GM18870 (cell line): ENCODE measurements at regions not wholly inside any gene's neighbourhood (a gene's known extent, or its start where the extent isn't known, plus 50 kb on each side); places are given as distances from the start of the nearest gene placed in this dataset.

ENCODE experiments used
- ATAC-seq: cut with Tn5 transposase; IDR thresholded peaks from one replicate; pipeline ENCODE4 v1.9.1; 2021; ENCODE audit warnings: moderate library complexity; ENCODE audit not compliant: unreplicated experiment

DNA sequence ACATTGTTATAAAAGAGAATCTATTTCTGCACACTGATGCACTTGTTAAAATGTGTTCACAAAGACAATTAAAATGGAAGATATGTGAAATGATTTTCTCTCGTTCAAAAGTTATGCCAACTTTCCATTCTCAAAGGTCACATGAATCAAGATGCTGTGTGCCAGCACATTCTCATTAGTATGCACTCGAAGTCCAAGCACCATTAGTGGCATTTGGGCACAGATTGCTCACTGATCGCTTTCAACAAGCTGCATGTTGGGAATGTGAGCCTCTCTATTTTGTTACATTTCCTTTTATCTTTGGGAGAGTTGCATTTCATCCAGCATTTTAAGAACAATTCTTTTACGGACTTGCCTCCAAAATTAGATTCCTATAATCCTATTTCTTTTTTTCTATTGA is 398.9 kb downstream of the FBXO15 start:
- no peak for ATAC-seq

DNA sequence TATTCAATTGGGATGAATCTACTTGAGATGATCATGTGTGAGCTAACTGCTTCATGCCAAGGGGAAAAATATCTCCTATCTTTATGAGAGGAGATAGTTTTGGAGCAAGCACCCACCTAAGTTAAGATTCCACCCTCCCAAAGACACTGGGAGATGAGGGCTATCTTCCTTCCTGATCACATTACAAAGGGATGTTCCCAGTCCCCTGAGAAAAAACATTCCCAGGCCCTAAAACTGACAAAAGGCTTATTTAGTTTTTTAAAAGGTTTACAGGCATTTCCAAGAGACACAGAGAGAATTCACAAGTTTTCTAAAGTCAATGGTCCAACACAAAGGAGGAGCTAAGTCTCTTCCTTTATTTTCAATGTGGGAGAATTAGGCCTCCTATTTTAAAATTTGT is 401.5 kb downstream of the FBXO15 start:
- no peak for ATAC-seq

- no peak for ATAC-seq
Measured at GRCh38 chr18:73742957-73743356, 404.7 kb downstream of the FBXO15 start.

DNA sequence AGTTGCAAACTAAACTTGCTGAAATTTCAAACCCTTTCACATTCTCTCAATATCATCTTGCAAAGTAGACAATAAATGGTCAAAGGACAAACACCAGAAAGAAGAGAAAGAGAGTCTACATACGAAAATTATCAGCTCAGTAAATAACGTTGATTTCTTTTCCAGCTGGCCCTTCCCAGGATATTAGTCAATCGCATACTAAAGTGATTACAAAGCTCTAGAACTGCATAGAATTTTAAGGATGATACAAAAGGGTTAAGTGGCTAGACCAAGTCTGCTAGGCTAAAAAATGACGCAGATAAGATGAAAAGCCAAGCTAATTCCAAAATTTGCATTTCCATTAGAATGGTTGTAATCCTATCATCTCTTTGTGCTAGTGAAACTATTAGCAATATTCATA is 405.7 kb downstream of the FBXO15 start:
- ATAC-seq, result no peak

- no peak for ATAC-seq
Measured at GRCh38 chr18:73739098-73739497, 408.5 kb downstream of the FBXO15 start.

GRCh38 chr18:73737990-73738389 is 409.6 kb downstream of the FBXO15 start:
- ATAC-seq, result no peak

DNA sequence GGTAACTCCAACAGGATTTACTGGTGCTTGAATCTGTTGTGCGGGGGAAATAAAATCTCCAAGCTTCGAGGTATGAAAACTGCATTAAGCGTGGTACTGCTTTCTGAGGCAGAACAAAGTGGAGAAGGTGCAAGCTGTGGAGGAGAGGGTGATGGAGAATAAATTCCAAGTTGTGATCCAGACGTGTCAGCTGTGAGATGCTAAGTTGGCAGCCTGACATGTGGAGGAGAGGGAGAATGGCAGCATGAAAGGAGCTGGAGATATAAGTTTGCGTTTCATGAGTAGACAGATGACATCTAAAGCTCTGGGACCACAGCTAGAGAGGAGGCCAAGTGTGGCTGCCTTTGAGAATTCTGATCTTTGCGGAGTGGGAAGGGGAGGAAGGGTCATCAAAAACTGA is 411.8 kb downstream of the FBXO15 start:
- ATAC-seq, result no peak

- ATAC-seq, result no peak
Measured at GRCh38 chr18:73733806-73734314, 413.8 kb downstream of the FBXO15 start.

GRCh38 chr18:73733376-73733775 is 414.3 kb downstream of the FBXO15 start:
- no peak for ATAC-seq

- no peak for ATAC-seq
Measured at GRCh38 chr18:73728657-73729056, 419.0 kb downstream of the FBXO15 start.

- no peak for ATAC-seq
Measured at GRCh38 chr18:73724958-73725357, 422.7 kb downstream of the FBXO15 start.

DNA sequence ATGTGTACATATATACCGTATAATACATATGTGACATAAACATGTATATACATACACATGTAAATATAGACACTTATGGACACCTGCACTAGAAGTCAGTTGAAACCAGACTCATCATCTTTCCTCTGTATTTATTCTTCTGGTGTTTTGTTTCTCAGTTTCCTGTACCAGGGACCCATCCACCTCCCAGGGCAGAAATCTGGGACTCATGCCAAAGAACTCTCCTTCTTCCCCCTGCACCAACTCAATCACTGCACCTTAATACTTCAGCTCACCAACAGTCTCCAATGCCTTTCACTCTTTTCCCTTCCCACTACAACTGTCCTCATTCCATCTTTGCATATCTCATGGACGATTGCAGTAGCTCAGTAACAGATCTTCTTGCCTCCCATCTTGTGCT is 428.0 kb downstream of the FBXO15 start:
- ATAC-seq, result no peak

DNA sequence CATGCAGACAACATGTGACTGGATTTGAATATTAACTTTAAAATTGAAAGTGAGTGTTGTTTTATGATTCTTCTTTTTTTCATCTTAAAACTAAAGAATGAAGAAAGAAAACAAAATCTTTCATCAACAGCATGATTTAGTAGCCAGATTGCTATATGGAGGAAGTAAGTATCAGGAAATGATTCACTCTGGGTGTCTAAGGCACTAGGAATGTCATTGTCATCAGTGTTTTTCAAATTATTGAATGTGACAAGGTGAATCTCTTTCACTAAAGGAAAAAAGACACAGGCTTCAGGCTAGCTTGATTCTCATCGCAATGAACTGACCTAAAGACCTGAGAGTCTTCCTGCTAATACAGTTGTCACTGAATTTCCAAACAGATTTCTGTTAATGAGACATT is 430.1 kb downstream of the FBXO15 start:
- no peak for ATAC-seq

- no peak for ATAC-seq
Measured at GRCh38 chr18:73715210-73715670, 432.4 kb downstream of the FBXO15 start.

DNA sequence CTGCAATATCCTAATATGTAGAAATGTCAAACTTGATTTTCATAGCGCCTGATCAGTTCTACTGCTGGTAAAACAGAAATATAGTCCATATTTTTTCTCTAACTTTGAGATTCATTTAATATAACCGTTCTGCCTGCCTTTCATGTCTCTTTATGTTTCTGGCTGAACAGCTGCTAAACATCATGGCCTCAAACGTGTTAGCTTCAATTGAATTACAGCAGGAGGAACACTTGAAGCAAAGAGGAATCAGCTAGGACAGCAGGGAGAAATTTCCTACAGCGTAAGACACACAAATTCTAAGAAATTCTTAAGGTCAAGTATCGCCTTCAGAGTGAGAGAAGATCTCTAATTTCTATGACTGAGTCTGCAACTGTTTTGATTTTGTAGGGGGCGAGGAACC is 433.2 kb downstream of the FBXO15 start:
- ATAC-seq, result no peak

- no peak for ATAC-seq
Measured at GRCh38 chr18:73711256-73711655, 436.4 kb downstream of the FBXO15 start.

DNA sequence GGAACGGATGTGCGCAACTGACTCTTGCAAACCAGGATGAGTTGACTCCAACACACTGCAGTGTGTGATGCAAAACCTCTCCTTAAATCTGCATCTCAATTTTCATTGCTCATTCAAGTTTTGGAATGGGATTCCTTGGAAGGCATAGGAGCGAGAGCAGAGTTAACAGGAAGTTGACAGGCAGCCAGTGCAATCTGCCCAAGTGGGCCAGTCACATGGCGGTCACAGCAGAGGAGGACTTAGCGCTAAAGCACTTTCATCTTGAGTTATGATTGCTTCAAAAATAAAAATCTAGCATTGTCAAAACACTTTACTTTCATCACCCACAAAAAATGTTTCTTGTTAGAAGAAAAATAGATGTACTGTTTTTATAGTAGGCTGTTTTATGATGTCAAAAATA is 439.0 kb downstream of the FBXO15 start:
- ATAC-seq, result no peak

DNA sequence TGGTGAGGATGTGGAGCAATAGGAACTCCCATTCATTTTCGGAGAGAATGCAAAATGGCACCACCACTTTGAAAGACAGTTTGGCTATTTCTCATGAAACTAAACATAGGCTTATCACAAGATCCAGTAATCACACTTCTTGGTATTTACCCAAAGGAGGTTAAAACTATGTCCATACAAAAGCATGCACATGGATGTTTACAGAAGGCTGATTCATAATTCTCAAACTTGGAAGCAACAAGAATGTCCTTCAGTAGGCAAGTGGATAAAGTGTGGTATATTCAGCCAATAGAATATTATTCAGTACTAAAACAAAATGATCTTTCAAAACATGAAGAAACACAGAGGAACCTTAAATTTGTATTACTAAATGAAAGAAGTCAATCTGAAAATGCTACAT is 440.6 kb downstream of the FBXO15 start:
- no peak for ATAC-seq

GRCh38 chr18:73697353-73697752 is 450.3 kb downstream of the FBXO15 start:
- no peak for ATAC-seq

- ATAC-seq, result no peak
Measured at GRCh38 chr18:73696698-73697097, 450.9 kb downstream of the FBXO15 start.

DNA sequence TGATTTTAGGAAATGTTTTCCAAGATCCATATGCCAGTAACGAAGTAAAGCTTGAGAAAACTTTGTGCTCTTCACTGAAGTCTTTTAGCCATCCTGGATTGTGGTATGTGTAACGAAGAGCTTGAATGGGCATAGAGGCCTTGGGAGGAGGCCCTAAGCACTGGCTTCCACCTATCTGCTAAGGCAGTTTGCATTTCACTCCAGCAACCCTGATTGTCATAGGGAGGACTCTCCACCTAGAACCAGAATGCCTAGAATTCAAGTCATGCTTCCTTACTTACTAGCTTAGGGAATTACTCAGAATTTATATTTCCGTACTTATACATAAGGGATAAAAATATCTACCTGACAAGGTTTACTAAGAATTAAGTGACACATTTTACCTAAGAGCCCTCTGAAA is 451.5 kb downstream of the FBXO15 start:
- no peak for ATAC-seq

- no peak for ATAC-seq
Measured at GRCh38 chr18:73693091-73693490, 454.5 kb downstream of the FBXO15 start.

- no peak for ATAC-seq
Measured at GRCh38 chr18:73691624-73692023, 456.0 kb downstream of the FBXO15 start.

DNA sequence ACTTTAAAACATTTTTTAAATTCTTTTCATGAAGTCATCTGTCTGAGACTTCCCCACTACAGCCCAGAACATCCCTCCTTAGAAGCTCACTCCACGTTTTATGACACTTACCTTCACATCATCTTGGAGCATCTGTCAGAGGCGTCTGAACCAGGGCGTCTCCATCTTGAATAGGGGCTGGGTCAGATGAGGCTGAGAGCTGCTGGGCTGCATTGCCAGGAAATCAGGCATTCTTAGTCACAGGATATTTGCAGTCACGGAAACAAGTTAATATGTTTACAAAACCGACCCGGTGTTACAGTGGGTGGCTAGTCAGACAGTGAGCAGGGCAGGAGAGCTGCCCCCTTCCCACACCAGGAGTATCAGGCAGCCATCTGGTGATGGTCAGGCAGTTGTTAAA is 456.5 kb downstream of the FBXO15 start:
- no peak for ATAC-seq
